HCT116 (cell line): ENCODE measurements at regions not wholly inside any gene's neighbourhood (a gene's known extent, or its start where the extent isn't known, plus 50 kb on each side); places are given as distances from the start of the nearest gene placed in this dataset.

Experiments used
- ATAC-seq: fragments of 200-7000 bp; cut with Tn5 transposase; 2 replicates; pipeline ENCODE4 v1.9.1; 2020; ENCODE audit warnings: mild to moderate bottlenecking, moderate library complexity
- BruUV-seq: library from RNA; stranded (reverse); fragments of 400-500 nt; replicated peaks from 2 replicates; lab custom pipeline; 2021; lab: Mats Ljungman, UMichigan
- CTCF ChIA-PET: fragments of 300-600 bp; sonication (Branson Sonifier 250); formaldehyde crosslinking; loops from one replicate; lab custom pipeline; 2021; ENCODE audit warnings: antibody characterized with exemption; lab: Charles Lee
- POLR2A ChIA-PET: fragments of 300-600, 350-600 bp; sonication (Branson Sonifier 250); formaldehyde crosslinking; loops from one replicate; lab custom pipeline; 2021; ENCODE audit warnings: antibody characterized with exemption; lab: Charles Lee
- RAD21 ChIA-PET, 2 experiments: fragments of 300-600 bp; sonication (Branson Sonifier 250); formaldehyde crosslinking; loops; one replicate each; lab custom pipeline; 2023; ENCODE audit warnings: low total read pairs in 2 of 2; ENCODE audit not compliant: uncharacterized antibody in 2 of 2, unreplicated experiment in 2 of 2, low non-redundant PET in 1 of 2; lab: Charles Lee
- DNase-seq: peaks from one replicate; pipeline ENCODE4 v3.0.0-alpha.2; 2010; ENCODE audit warnings: low read depth, low spot score
- H2AFZ ChIP-seq: fragments of 200-600 bp; shearing (Covaris generic), sonication (generic); 2 replicates; pipeline ENCODE4 v1.6.1; 2017; ENCODE audit warnings: low read depth, mixed run types, mixed read lengths, antibody characterized with exemption, low read length; ENCODE audit not compliant: poor library complexity, severe bottlenecking
- H3K27ac ChIP-seq: 2 replicates; pipeline ENCODE4 v1.5.1; 2012; ENCODE audit warnings: low read depth, low read length
- H3K27me3 ChIP-seq: fragments of 200-600 bp; sonication (generic); 2 replicates; pipeline ENCODE4 v1.6.1; 2016; ENCODE audit warnings: mixed run types, low read length, mixed read lengths; ENCODE audit not compliant: insufficient read depth
- H3K36me3 ChIP-seq, 2 experiments: fragments of 200-500 bp in 1 of 2; fragments of 200-600 bp in 1 of 2; sonication (Bioruptor generic) in 1 of 2; sonication (generic) in 1 of 2; 2 replicates each; pipeline versions ENCODE4 v1.5.1 to v1.6.1; 2014 to 2016; ENCODE audit warnings: low read length in 2 of 2, inconsistent platforms in 1 of 2, mixed read lengths in 1 of 2, mixed run types in 1 of 2; ENCODE audit not compliant: insufficient read depth in 2 of 2, control insufficient read depth in 1 of 2
- H3K4me1 ChIP-seq, 2 experiments: fragments of 200-600 bp in 1 of 2; sonication (generic) in 1 of 2; 2 replicates each; pipeline versions ENCODE4 v1.5.1 to v1.6.1; 2012 to 2017; ENCODE audit warnings: low read length in 2 of 2, inconsistent platforms in 1 of 2, mild to moderate bottlenecking in 1 of 2, mixed read lengths in 1 of 2, mixed run types in 1 of 2, moderate library complexity in 1 of 2; ENCODE audit not compliant: insufficient read depth in 2 of 2, control insufficient read depth in 1 of 2
- H3K4me2 ChIP-seq: fragments of 200-600 bp; sonication (generic); 2 replicates; pipeline ENCODE4 v1.6.1; 2017; ENCODE audit warnings: mixed run types, low read length, mixed read lengths
- H3K4me3 ChIP-seq, 2 experiments: fragments of 200-600 bp in 1 of 2; sonication (generic) in 1 of 2; replicated peaks in 1 of 2; 2 replicates each; pipeline ENCODE4 v1.5.1; 2011 to 2016; ENCODE audit warnings: low read length in 2 of 2, control low read depth in 1 of 2, low read depth in 1 of 2, mild to moderate bottlenecking in 1 of 2, mixed read lengths in 1 of 2, mixed run types in 1 of 2
- H3K79me2 ChIP-seq: fragments of 200-600 bp; sonication (generic); 2 replicates; pipeline ENCODE4 v1.6.1; 2017; ENCODE audit warnings: mild to moderate bottlenecking, mixed run types, low read length, moderate library complexity, mixed read lengths; ENCODE audit not compliant: insufficient read depth
- H3K9ac ChIP-seq: fragments of 200-600 bp; sonication (generic); 2 replicates; pipeline ENCODE4 v1.6.1; 2016; ENCODE audit warnings: low read length, mixed read lengths
- H3K9me2 ChIP-seq: fragments of 200-600 bp; sonication (generic), shearing (Covaris generic); 2 replicates; pipeline ENCODE4 v1.6.1; 2017; ENCODE audit warnings: mixed run types, mild to moderate bottlenecking, moderate library complexity; ENCODE audit not compliant: insufficient read depth
- H3K9me3 ChIP-seq, 2 experiments: fragments of 200-500 bp in 1 of 2; fragments of 200-600 bp in 1 of 2; sonication (Bioruptor generic) in 1 of 2; sonication (generic) in 1 of 2; 2 replicates each; pipeline ENCODE4 v1.6.1; 2014 to 2017; ENCODE audit warnings: low read length in 2 of 2, mixed read lengths in 2 of 2, inconsistent platforms in 1 of 2, low read depth in 1 of 2, mild to moderate bottlenecking in 1 of 2, mixed run types in 1 of 2, moderate library complexity in 1 of 2; ENCODE audit not compliant: control insufficient read depth in 1 of 2, insufficient read depth in 1 of 2
- H4K20me1 ChIP-seq: fragments of 200-600 bp; sonication (generic), shearing (Covaris generic); 2 replicates; pipeline ENCODE4 v1.6.1; 2017; ENCODE audit warnings: mixed run types, mild to moderate bottlenecking, moderate library complexity; ENCODE audit not compliant: insufficient read depth
- CBX3 ChIP-seq: IDR thresholded peaks from 2 replicates; pipeline ENCODE4 v1.6.1; 2012; ENCODE audit warnings: low read depth
- CEBPB ChIP-seq: IDR thresholded peaks from 2 replicates; pipeline ENCODE4 v1.6.1; 2012; ENCODE audit warnings: low read depth
- CTCF ChIP-seq, 3 experiments: fragments of 200-600 bp in 1 of 3; sonication (generic) in 1 of 3; IDR thresholded peaks in 2 of 3; conservative IDR thresholded peaks in 1 of 3; 2 replicates each; pipeline ENCODE4 v1.5.1; 2012 to 2017; ENCODE audit warnings: low read depth in 2 of 3, low read length in 2 of 3, antibody characterized with exemption in 1 of 3, borderline replicate concordance in 1 of 3, control low read depth in 1 of 3, mild to moderate bottlenecking in 1 of 3, mixed read lengths in 1 of 3, mixed run types in 1 of 3, moderate library complexity in 1 of 3; ENCODE audit not compliant: insufficient read depth in 1 of 3
- EGR1 ChIP-seq: IDR thresholded peaks from 2 replicates; pipeline ENCODE4 v1.6.1; 2012; ENCODE audit warnings: low read depth
- ELF1 ChIP-seq: IDR thresholded peaks from 2 replicates; pipeline ENCODE4 v1.6.1; 2012; ENCODE audit warnings: low read depth, borderline replicate concordance
- FOSL1 ChIP-seq: IDR thresholded peaks from 2 replicates; pipeline ENCODE4 v1.6.1; 2012; ENCODE audit warnings: low read depth
- JUND ChIP-seq: IDR thresholded peaks from 2 replicates; pipeline ENCODE4 v1.6.1; 2012
- POLR2A ChIP-seq: IDR thresholded peaks from 2 replicates; pipeline ENCODE4 v1.7.0; 2011; ENCODE audit warnings: borderline replicate concordance; ENCODE audit not compliant: insufficient read depth, insufficient read length; ENCODE audit errors: extremely low read depth
- POLR2AphosphoS5 ChIP-seq: IDR thresholded peaks from 2 replicates; pipeline ENCODE4 v1.6.1; 2011; ENCODE audit warnings: mild to moderate bottlenecking, low read depth, low read length, moderate library complexity
- RAD21 ChIP-seq: IDR thresholded peaks from 2 replicates; pipeline ENCODE4 v1.6.1; 2012; ENCODE audit warnings: low read depth, mild to moderate bottlenecking
- SIN3A ChIP-seq: IDR thresholded peaks from 2 replicates; pipeline ENCODE4 v1.6.1; 2012; ENCODE audit warnings: low read depth
- SP1 ChIP-seq: IDR thresholded peaks from 2 replicates; pipeline ENCODE4 v1.6.1; 2012; ENCODE audit warnings: low read depth
- SRF ChIP-seq: IDR thresholded peaks from 2 replicates; pipeline ENCODE4 v1.6.1; 2012; ENCODE audit warnings: low read depth
- TCF7L2 ChIP-seq: IDR thresholded peaks from 2 replicates; pipeline ENCODE4 v1.7.0; 2011; ENCODE audit warnings: borderline replicate concordance, inconsistent platforms; ENCODE audit not compliant: insufficient read depth, insufficient read length; ENCODE audit errors: extremely low read depth
- YY1 ChIP-seq: IDR thresholded peaks from 2 replicates; pipeline ENCODE4 v1.6.1; 2011; ENCODE audit warnings: low read length, low read depth, moderate library complexity, mild to moderate bottlenecking; ENCODE audit not compliant: insufficient replicate concordance; ENCODE audit errors: extremely low read depth
- ZFX ChIP-seq: fragments of 450-650 bp; IDR thresholded peaks from 2 replicates; pipeline ENCODE4 v1.6.1; 2017
- ZNF274 ChIP-seq: fragments of 200-500 bp; sonication (Bioruptor generic); IDR thresholded peaks from 2 replicates; pipeline ENCODE4 v1.6.1; 2014; ENCODE audit warnings: mild to moderate bottlenecking, low read depth, low read length, inconsistent platforms
- intact Hi-C: fragments of 100-400 bp; cut with micrococcal nuclease; formaldehyde crosslinking; loops from 2 replicates; pipeline ENCODE4 v1.10.0; 2022
- TF ChIP-seq, protein P1 (sequence below): IDR thresholded peaks from 2 replicates; pipeline ENCODE4 v1.6.1; 2012
- TF ChIP-seq, protein P2 (sequence below): IDR thresholded peaks from 2 replicates; pipeline ENCODE4 v1.6.1; 2011; ENCODE audit warnings: mild to moderate bottlenecking, low read length, moderate library complexity; ENCODE audit not compliant: insufficient replicate concordance; ENCODE audit errors: extremely low read depth
- TF ChIP-seq, protein P3 (sequence below): IDR thresholded peaks from 2 replicates; pipeline ENCODE4 v1.6.1; 2012

GRCh38 chr2:41973871-41974270 is 74.0 kb upstream of the PKDCC start:
- intact Hi-C loops, result no loop called here
- H3K4me2 ChIP-seq, result no peak overlapping the region
- H3K9me2 ChIP-seq, result no peaks in the 10 kb centered on the region
- H3K79me2 ChIP-seq, result no peaks in the 10 kb centered on the region
- BruUV-seq, result no TSS peak
- no peak for DNase-seq
- H3K36me3 ChIP-seq, result no peaks in the 10 kb centered on the region
- TF ChIP-seq ZNF274 (no peak), CEBPB (no peak), CBX3 (no peak), ZFX (no peak), CTCF (IDR thresholded peaks at IDR 0.05 in 2 of 3, conservative IDR thresholded peaks at IDR 0.05 in 1 of 3; ENCODE audit: borderline replicate concordance in 1 of 3, insufficient read depth in 1 of 3, low read depth in 2 of 3, low read length in 2 of 3) (no peak), RAD21 (no peak), SIN3A (no peak), SRF (no peak), TCF7L2 (no peak), SP1 (no peak), EGR1 (no peak), YY1 (no peak), POLR2A (no peak), ELF1 (no peak), FOSL1 (no peak), POLR2AphosphoS5 (no peak), JUND (no peak)
- TF ChIP-seq, protein P1, sequence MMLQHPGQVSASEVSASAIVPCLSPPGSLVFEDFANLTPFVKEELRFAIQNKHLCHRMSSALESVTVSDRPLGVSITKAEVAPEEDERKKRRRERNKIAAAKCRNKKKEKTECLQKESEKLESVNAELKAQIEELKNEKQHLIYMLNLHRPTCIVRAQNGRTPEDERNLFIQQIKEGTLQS, result no peak
- TF ChIP-seq, protein P2, sequence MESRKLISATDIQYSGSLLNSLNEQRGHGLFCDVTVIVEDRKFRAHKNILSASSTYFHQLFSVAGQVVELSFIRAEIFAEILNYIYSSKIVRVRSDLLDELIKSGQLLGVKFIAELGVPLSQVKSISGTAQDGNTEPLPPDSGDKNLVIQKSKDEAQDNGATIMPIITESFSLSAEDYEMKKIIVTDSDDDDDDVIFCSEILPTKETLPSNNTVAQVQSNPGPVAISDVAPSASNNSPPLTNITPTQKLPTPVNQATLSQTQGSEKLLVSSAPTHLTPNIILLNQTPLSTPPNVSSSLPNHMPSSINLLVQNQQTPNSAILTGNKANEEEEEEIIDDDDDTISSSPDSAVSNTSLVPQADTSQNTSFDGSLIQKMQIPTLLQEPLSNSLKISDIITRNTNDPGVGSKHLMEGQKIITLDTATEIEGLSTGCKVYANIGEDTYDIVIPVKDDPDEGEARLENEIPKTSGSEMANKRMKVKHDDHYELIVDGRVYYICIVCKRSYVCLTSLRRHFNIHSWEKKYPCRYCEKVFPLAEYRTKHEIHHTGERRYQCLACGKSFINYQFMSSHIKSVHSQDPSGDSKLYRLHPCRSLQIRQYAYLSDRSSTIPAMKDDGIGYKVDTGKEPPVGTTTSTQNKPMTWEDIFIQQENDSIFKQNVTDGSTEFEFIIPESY, result no peak
- TF ChIP-seq, protein P3, sequence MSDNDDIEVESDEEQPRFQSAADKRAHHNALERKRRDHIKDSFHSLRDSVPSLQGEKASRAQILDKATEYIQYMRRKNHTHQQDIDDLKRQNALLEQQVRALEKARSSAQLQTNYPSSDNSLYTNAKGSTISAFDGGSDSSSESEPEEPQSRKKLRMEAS, result no peak
- TF ChIP-seq, all 23 proteins: peak for 0
- CTCF ChIA-PET, result no interaction called here
- no peak overlapping the region for H3K4me3 ChIP-seq
- H4K20me1 ChIP-seq, result no peaks in the 10 kb centered on the region
- RAD21 ChIA-PET, result no interaction called here
- no peaks in the 10 kb centered on the region for H3K4me1 ChIP-seq
- POLR2A ChIA-PET, result no interaction called here
- no peaks in the 10 kb centered on the region for H3K9me3 ChIP-seq
- H3K9ac ChIP-seq, result no peak overlapping the region
- no peak for ATAC-seq
- no peak overlapping the region for H2AFZ ChIP-seq
- no peaks in the 10 kb centered on the region for H3K27me3 ChIP-seq
- H3K27ac ChIP-seq, result no peak overlapping the region
